GM19025 (cell line): ENCODE measurements at regions not wholly inside any gene's neighbourhood (a gene's known extent, or its start where the extent isn't known, plus 50 kb on each side); places are given as distances from the start of the nearest gene placed in this dataset.

ENCODE experiments used
- ATAC-seq: cut with Tn5 transposase; IDR thresholded peaks from one replicate; pipeline ENCODE4 v1.9.1; 2021; ENCODE audit warnings: mild to moderate bottlenecking, low read depth, moderate library complexity; ENCODE audit not compliant: unreplicated experiment

DNA sequence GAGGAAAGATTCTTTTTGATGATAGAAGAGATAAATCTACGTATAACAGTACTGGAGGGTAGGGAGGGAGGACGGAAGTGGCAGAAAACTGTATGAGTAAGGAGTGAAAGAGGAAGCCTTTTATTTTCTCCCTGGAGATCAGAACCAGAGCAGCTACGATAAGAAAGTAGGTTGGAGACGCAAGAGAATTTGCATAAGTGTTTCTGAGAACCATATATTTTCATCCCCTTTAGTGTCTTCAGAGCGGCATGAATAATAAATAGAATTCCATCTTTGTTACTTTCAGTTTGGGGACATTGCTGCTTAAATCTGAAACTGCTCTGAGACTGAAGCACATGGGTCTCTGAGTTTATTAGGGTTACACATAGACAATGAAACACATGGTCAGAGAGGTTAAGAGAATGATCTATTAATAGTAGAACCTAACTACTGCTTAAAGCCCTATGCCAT lies 230.2 kb upstream of the TNP1 start:
- peak; percentile 79 for ATAC-seq

DNA sequence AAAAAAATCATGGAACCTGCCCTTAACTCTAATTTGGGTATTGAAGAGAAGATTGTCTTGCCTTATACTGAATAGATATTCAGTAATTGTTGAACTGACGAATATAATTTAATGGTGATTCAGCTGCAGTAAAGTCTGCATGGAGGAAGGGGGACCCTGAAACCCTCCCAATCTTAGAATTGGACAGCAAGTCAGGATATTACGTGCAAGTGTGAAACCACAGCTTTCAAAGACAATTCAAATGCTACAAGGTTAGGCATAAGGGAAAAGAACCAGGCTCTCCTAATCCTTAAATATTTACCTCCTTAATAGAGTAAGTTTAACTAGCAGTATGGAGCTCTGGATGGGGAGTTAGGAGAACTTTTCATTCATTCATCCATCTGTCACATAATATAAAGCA lies 226.9 kb upstream of the TNP1 start:
- ATAC-seq: no peak

DNA sequence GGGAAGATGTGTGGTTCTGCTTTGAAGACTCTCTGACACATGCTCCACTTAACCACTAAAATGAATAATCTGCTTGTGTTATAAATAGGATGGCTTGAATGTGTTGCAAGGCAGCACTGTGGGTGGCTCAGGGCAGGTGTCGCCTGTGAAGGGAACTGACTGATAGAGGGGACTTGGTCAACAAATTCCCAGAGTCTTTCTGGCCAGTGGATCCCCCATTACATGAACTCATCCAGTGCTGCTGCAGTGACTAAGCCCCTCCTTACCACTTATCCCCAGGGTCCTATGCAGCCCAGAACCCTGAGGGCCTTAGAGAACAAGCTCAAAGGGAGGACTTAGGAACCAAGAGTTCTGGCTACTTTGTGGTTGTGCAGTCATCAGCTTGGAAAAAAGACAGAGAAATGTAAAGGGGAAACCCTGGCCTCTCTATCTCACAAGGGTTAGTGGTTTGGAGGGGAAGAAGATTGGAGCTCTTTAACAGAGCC lies 226.2 kb upstream of the TNP1 start:
- ATAC-seq: no peak

DNA sequence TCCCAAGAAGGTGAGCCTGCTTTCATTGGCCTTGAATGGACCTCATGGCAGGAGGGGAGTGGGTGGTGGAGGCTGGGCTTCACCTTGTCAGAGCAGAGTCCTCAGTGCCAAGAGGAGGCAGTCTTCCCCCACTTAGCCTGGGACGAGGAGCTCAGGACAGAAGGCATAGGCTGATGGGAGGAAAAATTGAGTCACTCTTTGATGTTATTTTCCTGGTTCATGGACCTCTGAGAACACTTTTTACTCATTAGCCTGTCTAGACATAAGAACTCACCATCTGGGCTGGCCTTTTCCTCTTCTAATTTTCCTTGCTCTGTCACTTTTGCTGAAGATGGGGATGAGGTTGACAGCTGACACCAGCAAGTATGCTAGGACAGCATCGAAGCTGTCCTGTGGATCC lies 225.7 kb upstream of the TNP1 start:
- no peak for ATAC-seq

DNA sequence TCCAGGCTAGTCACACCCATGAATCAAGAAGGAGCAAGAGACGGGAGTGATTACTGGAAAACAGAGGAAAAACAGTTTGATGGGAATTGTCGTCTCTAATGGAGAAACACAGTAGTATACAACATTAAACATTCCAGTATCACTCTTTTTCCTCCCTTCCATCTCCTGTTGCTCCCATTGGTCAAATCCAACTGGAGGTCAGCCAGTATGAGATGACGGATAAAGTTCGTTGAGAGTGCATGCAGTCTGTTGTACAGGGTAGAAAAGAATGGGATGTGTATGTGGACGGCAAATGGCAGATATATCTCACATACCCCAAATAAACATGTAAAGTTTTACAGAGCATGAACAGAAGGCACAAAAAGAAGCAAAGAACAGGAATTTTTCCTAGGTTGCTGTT lies 221.9 kb upstream of the TNP1 start:
- no peak for ATAC-seq

DNA sequence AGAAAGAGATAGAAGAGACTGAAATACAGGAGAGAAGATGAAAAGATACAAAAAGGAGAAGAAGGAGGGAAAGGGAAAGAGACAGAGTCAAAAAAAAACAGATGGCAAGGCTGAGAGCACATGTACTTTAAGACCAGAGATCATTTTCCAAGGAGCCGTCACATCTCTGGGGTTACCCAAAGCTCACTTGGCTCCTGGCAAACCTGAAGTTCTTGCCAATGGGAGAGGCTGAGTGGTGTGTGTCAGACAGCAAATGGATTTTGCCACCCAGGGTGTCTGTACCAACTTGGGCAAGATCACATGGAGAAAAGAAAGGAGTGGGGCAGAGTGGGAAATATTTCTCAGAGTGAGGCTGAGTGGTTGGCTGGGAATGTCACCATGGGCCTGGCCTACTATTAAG lies 219.3 kb upstream of the TNP1 start:
- ATAC-seq: no peak

DNA sequence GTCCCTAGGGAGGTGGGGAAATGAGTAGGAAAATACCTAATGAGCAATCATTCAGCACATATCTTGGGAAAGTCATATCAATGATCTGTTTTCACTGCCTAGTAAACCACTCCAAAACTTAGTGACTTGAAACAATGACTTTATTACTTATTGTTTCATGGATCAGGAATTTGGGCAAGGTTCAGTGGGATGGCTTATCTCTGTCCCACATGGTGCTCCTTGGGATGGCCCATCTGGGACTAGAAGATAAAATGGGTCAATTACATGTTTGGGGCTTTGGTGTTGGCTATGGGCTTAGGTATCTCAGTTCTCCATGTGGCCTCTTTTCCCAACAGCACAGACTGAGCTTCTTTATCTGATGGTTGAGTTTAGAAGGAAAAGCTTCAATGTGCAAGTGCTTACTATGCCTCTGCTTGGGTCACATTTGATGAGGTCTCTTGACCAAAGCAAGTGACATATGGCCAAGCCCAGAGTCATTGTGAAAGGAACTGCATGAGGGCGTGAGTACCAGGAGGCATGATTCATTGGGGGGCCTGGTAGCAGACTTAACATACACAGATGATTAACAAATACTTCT lies 218.1 kb upstream of the TNP1 start:
- ATAC-seq: no peak

DNA sequence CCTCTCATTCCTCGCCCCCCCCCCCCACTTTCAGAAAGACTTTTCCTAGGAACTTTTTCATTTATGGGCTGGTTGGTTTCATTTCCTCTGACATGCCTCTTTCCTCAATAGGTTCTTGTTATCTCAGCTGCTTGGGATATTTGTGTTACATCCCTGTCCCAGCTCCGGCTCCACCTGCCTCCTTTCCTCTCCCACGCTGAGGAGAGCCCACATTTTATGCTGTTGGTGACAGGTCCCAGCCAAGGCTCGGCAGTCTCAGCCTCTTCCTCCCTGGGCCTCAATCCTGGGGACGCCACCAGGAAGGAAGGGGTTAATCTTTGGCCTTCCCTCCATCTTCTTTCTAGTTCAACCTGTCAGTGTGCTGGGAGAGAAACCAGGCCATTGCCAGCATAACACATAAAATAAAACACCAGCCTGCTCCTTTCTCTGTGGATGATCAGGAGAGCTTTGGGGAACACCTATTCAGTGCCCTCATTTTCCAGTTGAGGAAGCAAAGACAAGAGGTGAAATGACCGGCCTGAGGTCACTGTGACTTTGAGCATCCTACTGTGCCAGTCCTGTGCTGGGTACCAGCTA lies 216.9 kb upstream of the TNP1 start:
- ATAC-seq: no peak

DNA sequence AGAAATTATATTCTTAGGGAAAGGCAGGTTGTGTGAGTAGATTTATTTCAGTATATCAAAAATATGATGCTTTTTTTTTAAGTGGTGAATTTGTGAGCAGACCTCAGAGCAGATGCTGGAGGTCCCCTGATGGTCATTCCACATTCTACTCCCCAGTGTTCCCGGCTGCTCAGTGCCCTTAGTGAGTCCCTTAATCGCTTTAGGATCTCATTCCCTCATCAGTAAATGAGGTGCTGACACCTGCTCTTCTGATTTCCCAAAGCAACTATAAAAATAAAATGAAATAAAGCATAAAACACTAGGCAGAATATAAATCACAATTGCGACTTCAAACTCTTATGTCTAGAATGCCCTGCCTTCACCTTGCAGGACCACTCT lies 216.2 kb upstream of the TNP1 start:
- ATAC-seq: no peak

DNA sequence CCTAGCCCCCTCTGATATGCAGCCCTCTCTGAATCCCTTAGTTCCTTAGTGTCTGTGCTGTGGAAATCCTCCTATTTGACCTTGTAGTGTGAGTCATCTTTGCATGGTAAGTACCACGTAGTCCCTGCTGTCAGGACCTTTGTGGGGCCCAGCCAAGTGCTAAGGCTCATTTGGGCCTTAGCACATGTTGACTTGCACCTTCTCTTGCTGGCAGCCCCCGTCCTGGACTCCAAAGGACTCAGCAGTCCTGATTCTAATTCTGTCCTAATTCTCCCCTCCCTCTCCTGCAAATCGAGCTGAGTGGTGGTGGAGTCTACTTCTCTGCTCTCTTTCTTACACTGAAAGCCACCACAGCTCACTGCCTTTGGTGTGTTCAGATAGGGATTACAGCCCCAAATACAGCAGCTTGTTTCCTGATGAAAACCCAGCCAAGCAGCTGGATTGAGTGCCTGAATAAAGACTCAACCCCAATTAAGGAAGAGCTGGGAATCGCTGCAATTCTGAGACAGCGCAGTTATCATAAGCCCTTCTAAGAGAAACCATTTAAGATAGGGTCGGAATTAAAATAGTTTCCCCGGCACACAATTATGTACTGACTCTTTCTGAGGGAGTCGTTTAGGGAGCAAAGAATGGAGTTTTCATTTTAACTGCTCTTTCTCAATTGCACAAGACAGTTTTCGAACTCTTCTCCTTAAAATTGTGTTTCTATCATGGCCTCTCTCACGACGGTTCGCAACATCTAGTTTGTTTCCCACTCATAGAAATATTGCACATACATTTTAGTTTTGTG lies 215.6 kb upstream of the TNP1 start:
- no peak for ATAC-seq

DNA sequence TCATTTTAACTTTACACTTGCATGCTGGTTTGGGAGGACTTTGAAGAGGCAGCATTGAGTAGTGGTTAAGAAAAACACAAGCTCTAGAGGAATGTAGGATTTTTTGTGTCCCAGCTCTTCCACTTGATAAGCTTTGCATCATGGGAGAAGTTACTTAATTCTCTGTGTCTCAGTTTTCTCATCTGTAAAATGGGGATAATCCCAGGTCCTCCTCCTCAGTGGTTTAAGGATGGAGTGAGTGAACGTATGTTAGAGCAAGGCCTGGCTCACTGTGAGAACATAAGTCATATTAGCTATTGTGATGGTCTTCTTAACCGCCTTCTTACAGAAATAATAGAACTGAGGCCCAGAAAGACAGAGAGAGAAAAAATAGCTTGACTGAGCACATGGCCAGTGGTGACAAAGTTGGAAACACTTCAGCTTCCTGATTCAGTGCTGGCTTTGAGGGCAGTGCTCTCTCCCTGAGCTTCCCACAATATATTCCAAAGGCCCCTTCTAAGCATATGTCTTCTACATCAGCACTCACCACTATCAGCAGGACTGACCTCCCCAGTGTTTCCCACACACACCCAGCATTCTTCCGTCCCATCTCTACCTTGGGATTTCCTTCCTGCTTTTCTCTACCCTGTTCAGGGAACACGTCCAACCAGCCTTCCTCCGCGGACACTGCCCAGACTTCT lies 214.9 kb upstream of the TNP1 start:
- no peak for ATAC-seq

DNA sequence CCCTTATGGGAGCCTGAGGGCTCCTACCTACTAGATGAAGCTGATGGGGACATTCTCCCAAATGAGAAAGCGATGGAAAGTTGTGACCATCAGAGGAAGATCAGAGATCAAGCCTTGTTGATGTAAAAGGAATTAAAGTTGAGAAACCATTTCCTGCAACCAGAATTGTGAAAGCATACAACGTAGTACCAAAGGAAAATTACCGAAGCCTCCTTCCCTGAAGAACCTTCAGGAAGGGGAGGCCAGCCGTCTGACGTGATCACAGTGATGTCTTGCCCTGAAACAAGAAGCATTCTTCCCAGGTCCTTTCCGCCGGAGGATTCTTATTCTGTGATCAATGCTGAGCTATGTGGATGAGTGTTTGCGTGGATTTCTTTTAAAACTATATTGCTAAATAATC lies 211.6 kb upstream of the TNP1 start:
- ATAC-seq: no peak

DNA sequence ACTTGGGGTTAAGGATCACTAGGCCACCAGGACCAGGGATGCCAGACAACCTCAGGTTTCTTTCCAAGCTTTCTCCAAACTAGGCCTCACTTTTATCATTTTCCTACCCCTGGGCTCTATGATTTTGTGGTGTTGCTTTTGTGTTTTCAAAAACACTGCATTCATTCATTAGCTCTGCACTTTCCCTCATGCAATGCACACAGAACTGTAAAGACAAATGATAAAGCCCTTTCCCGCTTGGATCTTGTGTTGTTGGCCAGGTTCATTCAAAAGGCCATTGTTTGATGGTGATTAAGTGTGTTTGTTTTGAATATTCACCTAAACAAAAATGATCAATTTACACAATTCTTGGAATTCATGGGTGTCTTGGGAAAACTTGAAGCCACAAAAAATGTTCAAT lies 210.7 kb upstream of the TNP1 start:
- no peak for ATAC-seq

DNA sequence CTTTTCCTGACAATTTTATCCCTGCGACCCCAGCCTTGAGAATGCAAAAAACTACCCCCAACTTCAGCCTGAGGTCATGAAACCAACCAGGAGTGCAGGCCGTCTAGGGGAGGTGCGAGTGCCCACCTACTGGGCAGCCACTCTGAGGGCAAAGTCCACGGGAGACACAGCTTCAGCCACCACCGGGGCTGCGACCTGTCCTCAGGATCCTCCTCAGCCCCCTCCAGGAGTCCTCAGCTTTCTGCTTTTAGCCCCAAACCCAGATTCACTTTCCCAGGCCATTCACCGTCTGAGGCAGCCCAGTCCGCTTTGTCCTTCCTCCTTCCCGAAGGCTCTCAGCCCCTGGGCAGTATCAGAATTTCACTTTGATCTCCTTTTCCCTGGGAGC lies 210.2 kb upstream of the TNP1 start:
- no peak for ATAC-seq

DNA sequence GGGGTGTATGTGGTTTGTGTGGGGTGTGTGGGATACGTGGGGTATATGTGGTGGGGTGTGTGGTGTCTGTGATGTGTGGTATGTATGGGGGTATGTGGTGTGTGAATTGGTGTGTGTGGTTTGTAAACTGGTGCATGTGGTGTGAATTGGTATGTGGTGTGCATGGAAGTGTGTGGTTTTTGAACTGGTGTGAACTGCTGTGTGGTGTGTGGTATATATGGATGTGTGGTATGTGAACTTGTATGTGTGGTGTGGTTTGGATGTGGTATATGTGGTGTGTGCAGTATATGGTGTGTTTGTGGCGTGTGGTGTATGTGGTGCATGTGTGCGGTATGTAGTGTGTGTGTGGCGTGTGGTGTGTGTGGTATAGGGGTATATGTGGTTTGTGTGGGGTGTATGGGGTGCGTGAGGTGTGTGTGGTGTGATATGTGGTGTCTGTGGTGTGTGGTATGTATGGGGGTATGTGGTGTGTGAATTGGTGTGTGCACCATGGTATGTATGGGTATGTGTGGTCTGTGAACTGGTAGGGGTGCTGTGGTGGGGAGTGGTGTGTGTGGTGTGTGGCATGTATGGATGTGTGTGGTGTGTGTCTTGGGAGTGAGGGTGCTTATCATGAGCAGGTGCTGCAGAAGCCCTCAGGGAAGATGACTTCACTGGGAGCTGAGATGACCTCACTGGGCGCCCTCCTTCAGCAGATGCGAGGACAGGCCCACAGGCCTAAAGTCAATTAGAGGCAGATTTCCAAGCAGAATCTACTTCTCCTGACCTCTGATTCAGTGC lies 209.6 kb upstream of the TNP1 start:
- no peak for ATAC-seq

DNA sequence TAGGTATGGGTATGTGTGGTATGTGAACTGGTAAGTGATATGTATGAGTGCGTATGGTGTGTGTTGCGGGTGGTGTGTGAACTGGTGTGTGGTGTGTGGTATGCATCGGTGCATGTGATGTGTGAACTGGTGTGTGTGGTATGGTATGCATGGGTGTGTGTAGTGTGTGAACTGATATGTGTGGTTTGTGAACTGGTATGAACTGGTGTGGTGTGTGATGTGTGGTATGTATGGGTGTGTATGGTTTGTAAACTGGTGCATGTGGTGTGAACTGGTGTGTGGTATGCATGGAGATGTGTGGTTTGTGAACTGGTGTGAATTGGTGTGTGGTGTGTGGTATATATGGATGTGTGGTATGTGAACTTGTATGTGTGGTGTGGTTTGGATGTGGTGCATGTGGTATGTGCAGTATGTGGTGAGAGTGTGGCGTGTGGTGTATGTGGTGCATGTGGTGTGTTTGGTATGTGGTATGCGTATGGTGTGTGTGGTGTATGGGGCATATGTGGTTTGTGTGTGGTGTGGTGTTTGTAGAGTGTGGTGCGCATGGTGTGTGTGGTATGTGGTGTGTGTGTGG lies 208.9 kb upstream of the TNP1 start:
- ATAC-seq: no peak

DNA sequence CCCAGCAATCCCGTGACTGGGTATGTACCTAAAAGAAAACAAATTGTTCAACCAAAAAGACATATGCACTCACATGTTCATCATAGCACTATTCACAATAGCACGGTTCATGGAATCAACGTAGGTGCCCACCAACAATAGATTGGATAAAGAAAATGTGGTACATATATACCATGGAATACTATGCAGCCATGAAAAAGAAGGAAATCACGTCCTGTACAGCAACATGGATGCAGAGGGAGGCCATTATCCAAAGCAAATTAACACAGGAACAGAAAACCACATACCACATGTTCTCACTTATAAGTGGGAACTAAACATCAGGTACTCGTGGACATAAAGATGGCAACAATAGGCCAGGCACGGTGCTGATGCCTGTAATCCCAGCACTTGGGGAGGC lies 207.9 kb upstream of the TNP1 start:
- no peak for ATAC-seq

DNA sequence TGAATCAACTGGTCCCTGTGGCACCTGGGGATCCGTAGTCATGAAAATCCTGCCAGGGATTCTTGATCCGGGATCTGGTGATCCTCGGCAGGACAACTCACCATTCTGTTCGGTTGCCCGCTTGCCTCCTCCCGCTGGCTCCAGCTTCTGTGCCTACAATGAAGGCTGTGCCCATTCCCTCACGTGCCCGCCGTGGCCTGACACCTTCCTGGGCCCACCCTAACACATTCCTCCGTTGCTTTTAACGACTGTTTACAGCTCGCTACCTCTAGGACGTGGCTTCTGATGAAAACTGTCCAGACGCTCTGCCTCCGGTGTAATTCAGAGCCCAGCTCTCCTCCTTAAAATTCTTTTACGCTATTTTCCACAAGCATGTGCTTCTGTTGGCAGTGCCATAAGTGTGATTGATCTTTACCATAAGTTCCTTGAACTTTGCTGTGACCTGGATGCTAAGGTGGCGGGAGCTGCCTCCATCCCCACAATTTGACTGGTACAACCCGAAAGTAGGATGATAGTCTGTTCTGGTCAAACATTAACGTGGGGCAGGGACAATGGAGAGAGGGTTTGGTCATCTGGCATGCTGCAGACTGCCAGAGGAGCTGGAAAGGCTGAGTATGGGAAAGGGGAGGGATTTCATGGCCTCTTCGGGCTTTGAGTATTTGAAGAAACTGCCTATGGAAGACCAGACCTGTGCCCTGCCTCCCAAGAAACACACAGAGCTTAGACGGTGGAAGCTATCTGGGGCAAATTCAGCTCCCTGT lies 206.8 kb upstream of the TNP1 start:
- ATAC-seq: no peak

DNA sequence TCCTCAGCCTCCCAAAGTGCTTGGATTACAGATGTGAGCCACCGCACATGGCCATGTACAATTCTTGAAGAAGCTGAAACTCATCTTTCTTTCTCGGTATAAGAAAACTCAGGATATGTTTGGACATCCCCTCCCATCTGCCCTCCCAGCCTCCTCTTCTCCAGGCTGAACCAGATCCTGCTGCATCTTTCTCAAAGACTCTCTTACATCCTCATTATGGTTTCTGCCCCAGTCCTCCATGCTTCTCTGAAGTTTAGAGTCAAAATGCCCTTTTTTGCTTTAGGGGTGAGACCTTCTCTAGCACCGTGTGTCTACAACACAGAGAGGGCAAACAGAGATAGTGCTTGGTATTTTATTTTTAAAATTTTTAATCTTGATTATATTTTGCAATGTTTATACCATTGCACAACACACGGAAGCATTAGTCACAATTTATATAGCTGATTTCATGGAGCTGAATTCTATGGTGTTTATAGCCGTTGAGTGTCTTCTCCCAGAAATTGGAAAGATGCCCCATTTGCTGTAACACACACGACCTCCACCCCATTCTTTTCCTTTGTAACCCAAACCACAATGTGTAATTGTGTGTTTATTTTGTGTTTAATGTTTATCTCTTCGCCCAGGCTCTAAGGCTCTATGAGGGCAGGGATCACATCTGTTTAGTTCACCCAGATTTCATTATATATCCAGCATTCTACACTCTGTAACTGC lies 206.0 kb upstream of the TNP1 start:
- no peak for ATAC-seq
